ENCODE measurements at regions not wholly inside any gene's neighbourhood (a gene's known extent, or its start where the extent isn't known, plus 50 kb on each side); places are given as distances from the start of the nearest gene placed in this dataset.

GRCh38 chr3:176088962-176089383 lies 1108.3 kb downstream of the TBL1XR1 start (continued):
- no peak for TF ChIP-seq HDAC1 (CRISPR knock-in tag; IDR thresholded peaks at IDR 0.05)
- TF ChIP-seq SP4 (CRISPR knock-in tag; IDR thresholded peaks at IDR 0.05) = no peak
- TF ChIP-seq BRCA1 (CRISPR knock-in tag; IDR thresholded peaks at IDR 0.05) = no peak
- TF ChIP-seq TBP (CRISPR knock-in tag; IDR thresholded peaks at IDR 0.05) = no peak
- peak; percentile 52; the same call in 1 of the 2 replicates for TF ChIP-seq TCF7 (IDR thresholded peaks at IDR 0.05; ENCODE audit: low read depth)
- TF ChIP-seq, protein P1, sequence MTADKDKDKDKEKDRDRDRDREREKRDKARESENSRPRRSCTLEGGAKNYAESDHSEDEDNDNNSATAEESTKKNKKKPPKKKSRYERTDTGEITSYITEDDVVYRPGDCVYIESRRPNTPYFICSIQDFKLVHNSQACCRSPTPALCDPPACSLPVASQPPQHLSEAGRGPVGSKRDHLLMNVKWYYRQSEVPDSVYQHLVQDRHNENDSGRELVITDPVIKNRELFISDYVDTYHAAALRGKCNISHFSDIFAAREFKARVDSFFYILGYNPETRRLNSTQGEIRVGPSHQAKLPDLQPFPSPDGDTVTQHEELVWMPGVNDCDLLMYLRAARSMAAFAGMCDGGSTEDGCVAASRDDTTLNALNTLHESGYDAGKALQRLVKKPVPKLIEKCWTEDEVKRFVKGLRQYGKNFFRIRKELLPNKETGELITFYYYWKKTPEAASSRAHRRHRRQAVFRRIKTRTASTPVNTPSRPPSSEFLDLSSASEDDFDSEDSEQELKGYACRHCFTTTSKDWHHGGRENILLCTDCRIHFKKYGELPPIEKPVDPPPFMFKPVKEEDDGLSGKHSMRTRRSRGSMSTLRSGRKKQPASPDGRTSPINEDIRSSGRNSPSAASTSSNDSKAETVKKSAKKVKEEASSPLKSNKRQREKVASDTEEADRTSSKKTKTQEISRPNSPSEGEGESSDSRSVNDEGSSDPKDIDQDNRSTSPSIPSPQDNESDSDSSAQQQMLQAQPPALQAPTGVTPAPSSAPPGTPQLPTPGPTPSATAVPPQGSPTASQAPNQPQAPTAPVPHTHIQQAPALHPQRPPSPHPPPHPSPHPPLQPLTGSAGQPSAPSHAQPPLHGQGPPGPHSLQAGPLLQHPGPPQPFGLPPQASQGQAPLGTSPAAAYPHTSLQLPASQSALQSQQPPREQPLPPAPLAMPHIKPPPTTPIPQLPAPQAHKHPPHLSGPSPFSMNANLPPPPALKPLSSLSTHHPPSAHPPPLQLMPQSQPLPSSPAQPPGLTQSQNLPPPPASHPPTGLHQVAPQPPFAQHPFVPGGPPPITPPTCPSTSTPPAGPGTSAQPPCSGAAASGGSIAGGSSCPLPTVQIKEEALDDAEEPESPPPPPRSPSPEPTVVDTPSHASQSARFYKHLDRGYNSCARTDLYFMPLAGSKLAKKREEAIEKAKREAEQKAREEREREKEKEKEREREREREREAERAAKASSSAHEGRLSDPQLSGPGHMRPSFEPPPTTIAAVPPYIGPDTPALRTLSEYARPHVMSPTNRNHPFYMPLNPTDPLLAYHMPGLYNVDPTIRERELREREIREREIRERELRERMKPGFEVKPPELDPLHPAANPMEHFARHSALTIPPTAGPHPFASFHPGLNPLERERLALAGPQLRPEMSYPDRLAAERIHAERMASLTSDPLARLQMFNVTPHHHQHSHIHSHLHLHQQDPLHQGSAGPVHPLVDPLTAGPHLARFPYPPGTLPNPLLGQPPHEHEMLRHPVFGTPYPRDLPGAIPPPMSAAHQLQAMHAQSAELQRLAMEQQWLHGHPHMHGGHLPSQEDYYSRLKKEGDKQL (CRISPR knock-in tag; IDR thresholded peaks at IDR 0.05; ENCODE audit: low read depth) = no peak
- no peak for TF ChIP-seq ZNF558 (CRISPR knock-in tag; IDR thresholded peaks at IDR 0.05; ENCODE audit: borderline replicate concordance)
- TF ChIP-seq, protein P2, sequence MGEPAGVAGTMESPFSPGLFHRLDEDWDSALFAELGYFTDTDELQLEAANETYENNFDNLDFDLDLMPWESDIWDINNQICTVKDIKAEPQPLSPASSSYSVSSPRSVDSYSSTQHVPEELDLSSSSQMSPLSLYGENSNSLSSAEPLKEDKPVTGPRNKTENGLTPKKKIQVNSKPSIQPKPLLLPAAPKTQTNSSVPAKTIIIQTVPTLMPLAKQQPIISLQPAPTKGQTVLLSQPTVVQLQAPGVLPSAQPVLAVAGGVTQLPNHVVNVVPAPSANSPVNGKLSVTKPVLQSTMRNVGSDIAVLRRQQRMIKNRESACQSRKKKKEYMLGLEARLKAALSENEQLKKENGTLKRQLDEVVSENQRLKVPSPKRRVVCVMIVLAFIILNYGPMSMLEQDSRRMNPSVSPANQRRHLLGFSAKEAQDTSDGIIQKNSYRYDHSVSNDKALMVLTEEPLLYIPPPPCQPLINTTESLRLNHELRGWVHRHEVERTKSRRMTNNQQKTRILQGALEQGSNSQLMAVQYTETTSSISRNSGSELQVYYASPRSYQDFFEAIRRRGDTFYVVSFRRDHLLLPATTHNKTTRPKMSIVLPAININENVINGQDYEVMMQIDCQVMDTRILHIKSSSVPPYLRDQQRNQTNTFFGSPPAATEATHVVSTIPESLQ (CRISPR knock-in tag; conservative IDR thresholded peaks at IDR 0.05) = no peak
- peak; percentile 66 for TF ChIP-seq BCL6 (CRISPR knock-in tag; IDR thresholded peaks at IDR 0.05)
- TF ChIP-seq ZNF143 (CRISPR knock-in tag; IDR thresholded peaks at IDR 0.05) = no peak
- no peak for TF ChIP-seq HNF4G (IDR thresholded peaks at IDR 0.05; ENCODE audit: borderline replicate concordance, low read depth, low read length)
- TF ChIP-seq HNF4G (CRISPR knock-in tag; IDR thresholded peaks at IDR 0.05; ENCODE audit: borderline replicate concordance, low read depth) = no peak
- TF ChIP-seq MBD4 (IDR thresholded peaks at IDR 0.05; ENCODE audit: borderline replicate concordance, low read length) = no peak
- TF ChIP-seq ISL2 (CRISPR knock-in tag; IDR thresholded peaks at IDR 0.05) = peak; percentile 92
- TF ChIP-seq, protein P3, sequence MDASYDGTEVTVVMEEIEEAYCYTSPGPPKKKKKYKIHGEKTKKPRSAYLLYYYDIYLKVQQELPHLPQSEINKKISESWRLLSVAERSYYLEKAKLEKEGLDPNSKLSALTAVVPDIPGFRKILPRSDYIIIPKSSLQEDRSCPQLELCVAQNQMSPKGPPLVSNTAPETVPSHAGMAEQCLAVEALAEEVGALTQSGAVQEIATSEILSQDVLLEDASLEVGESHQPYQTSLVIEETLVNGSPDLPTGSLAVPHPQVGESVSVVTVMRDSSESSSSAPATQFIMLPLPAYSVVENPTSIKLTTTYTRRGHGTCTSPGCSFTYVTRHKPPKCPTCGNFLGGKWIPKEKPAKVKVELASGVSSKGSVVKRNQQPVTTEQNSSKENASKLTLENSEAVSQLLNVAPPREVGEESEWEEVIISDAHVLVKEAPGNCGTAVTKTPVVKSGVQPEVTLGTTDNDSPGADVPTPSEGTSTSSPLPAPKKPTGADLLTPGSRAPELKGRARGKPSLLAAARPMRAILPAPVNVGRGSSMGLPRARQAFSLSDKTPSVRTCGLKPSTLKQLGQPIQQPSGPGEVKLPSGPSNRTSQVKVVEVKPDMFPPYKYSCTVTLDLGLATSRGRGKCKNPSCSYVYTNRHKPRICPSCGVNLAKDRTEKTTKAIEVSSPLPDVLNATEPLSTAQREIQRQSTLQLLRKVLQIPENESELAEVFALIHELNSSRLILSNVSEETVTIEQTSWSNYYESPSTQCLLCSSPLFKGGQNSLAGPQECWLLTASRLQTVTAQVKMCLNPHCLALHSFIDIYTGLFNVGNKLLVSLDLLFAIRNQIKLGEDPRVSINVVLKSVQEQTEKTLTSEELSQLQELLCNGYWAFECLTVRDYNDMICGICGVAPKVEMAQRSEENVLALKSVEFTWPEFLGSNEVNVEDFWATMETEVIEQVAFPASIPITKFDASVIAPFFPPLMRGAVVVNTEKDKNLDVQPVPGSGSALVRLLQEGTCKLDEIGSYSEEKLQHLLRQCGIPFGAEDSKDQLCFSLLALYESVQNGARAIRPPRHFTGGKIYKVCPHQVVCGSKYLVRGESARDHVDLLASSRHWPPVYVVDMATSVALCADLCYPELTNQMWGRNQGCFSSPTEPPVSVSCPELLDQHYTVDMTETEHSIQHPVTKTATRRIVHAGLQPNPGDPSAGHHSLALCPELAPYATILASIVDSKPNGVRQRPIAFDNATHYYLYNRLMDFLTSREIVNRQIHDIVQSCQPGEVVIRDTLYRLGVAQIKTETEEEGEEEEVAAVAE (CRISPR knock-in tag; IDR thresholded peaks at IDR 0.05; ENCODE audit: borderline replicate concordance) = no peak
- peak; percentile 29; the same call in 1 of the 2 replicates for TF ChIP-seq PATZ1 (CRISPR knock-in tag; IDR thresholded peaks at IDR 0.05)
- no peak for TF ChIP-seq GATA4 (IDR thresholded peaks at IDR 0.05; ENCODE audit: borderline replicate concordance, low read depth)
- peak; percentile 53 for TF ChIP-seq HNF4A (CRISPR knock-in tag; IDR thresholded peaks at IDR 0.05)
